ENCODE measurements at regions not wholly inside any gene's neighbourhood (a gene's known extent, or its start where the extent isn't known, plus 50 kb on each side); places are given as distances from the start of the nearest gene placed in this dataset.
"Not testable (repeated sequence)": the region's sequence is repeated elsewhere in the genome, so short reads cannot be mapped to it uniquely, and the experiment has no call there.

- not testable (repeated sequence) for DNase-seq (ENCODE audit: low spot score)
Observed at GRCh38 chr9:97248252-97248651, 59.2 kb upstream of the CCDC180 start.

GRCh38 chr9:97243606-97244005, 63.9 kb upstream of the CCDC180 start:
- no peak for DNase-seq (ENCODE audit: low spot score)

DNA sequence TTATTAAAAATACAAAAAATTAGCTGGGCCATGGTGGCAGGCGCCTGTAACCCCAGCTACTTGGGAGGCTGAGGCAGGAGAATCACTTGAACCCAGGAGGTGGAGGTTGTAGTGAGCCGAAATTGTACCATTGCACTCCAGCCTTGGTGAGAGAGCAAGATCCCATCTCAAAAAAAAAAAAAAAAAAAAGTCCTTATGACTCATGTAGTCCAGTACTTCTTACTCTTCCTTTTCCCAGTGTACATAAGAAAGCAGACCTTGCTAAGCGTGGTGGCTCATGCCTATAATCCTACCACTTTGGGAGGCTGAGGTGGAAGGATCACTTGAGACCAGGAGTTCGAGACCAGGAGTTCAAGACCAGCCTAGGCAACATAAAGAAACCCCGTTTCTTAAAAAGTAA, 66.0 kb upstream of the CCDC180 start:
- not testable (repeated sequence) for DNase-seq (ENCODE audit: low spot score)

DNA sequence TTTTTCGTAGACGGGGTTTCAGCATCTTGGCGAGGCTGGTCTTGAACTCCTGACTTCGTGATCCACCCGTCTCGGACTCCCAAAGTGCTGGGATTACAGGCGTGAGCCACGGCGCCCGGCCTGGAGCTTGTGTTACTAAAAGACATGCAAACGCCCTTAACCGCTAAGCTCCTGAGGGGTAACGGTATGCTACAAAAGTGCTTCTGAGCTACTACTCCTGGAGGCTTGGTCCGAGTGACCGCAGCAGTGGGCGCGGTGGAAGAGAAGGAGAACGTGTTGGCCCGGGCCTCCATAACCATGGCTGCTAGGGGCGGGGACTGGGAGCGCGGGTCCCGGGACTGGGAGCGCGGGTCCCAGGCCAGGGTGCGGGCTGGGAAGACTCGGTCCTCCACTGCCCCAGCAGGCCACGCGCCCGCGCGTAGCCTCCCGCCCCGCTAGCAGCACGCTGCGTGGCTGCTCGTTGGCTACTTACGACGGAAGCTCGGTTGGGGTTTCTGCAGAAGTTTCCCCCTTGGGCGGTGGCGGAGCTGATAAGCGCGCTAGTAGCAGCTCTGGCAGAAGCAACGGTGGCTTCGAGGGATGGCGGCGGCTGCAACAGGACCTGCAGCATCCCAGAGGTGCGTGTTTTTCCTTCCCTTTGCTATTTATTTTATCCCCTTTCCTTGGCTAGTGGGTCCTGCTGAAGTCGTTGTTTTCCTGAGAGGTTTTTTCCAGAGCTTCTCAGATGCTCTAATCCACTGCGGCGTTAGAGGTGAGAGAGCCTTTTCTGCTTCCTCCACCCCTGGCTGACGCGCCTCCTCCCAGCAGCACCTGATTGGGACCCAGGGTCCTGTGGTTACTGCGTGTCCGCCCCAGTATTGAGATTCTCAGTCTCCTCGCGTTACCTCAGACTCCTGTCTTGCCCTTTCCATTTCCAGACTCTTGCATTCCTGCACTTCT, 69.2 kb upstream of the CCDC180 start:
- DNase-seq (ENCODE audit: low spot score), result peak; percentile 76

DNA sequence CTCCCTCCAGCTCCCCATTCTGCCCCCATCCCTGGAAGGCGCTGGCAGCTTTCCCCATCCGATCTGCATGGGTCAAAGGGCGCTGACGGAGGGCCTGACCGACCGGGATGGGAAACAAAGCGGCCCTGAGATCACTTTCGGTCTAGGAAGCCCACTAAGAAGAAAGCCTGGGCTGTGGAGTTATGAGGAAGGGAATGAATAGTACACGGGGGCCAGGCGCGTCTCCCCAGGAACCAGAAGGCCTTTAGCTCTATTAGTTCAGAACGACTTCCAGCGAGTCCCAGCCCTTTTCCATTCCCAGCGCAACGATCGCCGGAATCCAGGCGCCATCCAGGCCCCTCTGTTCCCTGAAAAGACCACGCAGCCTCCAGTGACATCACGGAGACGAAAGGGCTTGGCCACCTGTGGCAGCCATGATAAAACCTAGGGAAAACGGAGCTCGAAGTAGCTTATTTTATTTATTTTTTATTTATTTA, 70.1 kb upstream of the CCDC180 start:
- no peak for DNase-seq (ENCODE audit: low spot score)

DNA sequence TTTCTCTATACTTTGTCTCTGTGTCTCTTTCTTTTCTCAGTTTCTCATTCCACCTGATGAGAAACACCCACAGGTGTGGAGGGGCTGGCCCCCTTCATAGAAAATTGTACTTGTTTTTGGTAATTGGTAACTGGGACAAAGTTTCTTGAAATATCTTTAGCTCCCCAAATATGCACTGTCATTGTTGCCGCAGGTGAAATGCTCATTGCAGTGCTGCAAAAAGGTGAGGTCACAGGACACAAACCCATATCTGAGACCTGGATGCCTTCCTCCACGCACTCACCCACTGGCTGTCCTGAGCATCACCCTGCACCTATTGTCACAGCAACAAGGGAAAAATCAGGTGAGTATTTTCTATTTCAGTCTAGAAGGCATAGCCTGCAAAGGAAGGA, 74.5 kb upstream of the CCDC180 start:
- not testable (repeated sequence) for DNase-seq (ENCODE audit: low spot score)

DNA sequence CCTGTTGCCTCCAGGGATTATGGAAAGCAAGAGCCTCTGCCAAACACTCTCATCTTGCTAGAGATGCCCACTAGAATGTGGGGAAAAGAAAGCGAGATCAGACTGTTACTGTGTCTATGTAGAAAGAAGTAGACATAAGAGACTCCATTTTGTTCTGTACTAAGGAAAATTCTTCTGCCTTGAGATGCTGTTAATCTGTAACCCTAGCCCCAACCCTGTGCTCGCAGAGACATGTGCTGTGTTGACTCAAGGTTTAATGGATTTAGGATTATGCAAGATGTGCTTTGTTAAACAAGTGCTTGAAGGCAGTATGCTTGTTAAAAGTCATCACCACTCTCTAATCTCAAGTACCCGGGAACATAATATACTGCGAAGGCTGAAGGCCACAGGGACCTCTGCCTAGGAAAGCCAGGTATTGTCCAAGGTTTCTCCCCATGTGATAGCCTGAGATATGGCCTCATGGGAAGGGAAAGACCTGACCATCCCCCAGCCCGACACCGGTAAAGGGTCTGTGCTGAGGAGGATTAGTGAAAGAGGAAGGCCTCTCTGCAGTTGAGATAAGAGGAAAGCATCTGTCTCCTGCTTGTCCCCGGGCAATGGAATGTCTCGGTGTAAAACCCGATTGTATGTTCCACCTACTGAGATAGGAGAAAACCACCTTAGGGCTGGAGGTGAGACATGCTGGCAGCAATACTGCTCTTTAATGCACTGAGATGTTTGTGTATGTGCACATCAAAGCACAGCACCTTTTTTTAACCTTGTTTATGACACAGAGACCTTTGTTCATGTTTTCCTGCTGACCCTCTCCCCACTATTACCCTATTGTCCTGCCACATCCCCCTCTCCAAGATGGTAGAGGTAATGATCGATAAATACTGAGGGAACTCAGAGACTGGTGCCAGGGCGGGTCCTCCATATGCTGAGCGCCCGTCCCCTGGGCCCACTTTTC, 75.1 kb upstream of the CCDC180 start:
- DNase-seq (ENCODE audit: low spot score), result not testable (repeated sequence)

GRCh38 chr9:97222393-97222792, 85.1 kb upstream of the CCDC180 start:
- not testable (repeated sequence) for DNase-seq (ENCODE audit: low spot score)

DNA sequence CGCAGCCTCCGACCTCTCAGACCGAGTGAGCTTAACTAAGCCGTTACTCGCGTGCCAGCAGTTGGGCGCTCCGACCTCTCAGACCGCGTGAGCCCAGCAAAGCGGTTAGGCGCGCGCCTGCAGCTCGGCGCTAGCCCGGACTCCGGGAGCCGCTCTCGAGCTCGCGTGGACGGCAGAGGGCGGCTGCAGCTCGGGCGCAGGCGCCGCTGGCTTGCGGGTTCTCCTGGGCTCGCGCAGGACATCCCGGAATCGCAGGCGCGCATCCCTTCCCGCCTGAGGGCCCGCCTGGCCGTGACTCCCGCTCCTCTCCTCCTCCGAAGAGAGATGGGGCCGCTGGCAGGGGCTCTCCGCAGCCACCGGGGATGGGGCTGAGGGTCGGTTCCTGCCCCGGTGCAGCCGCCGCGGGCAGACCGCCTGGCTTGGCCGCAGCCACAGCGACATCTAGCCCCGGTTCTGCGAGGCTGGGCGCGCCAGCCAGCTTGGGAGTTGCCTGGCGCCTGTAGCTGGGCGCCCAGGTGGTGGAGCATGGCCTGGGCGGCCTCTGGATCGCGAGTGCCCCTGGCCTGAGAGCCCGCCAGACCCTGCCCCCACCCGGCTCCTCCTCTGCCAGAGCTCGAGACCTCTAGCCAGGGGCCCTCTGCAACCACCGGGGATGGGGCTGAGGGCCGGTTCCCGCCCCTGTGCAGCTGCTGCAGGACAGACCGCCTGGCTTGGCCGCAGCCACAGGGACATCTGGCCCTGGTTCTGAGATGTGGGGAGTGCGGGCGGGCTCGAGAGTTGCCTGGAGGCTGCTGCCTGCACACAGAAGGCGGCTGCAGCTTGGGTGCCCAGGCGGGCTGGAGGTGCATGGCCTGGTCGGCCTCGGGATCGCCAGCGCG, 85.7 kb upstream of the CCDC180 start:
- peak; percentile 46 for DNase-seq (ENCODE audit: low spot score)

GRCh38 chr9:97220894-97221477, 86.5 kb upstream of the CCDC180 start:
- no peak for DNase-seq (ENCODE audit: low spot score)

GRCh38 chr9:97220396-97220795, 87.1 kb upstream of the CCDC180 start:
- DNase-seq (ENCODE audit: low spot score), result not testable (repeated sequence)

DNA sequence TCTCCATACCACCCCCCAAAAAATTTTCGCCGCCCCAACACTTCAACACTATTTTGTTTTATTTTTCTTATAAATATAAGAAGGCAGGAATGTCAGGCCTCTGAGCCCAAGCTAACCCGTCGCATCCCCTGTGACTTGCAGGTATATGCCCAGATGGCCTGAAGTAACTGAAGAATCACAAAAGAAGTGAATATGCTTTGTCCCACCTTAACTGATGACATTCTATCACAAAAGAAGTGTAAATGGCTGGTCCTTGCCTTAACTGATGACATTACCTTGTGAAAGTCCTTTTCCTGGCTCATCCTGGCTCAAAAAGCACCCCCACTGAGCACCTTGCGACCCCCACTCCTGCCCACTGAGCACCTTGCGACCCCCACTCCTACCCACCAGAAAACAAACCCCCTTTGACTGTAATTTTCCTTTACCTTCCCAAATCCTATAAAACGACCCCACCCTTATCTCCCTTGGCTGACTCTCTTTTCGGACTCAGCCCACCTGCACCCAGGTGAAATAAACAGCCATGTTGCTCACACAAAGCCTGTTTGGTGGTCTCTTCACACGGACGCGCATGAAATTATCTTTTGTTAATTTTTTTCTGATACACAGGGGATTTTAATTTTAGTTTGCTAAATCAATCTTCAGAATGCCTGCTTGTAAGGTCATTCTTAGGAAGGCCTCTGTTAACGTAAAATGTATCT, 87.9 kb upstream of the CCDC180 start:
- not testable (repeated sequence) for DNase-seq (ENCODE audit: low spot score)

DNA sequence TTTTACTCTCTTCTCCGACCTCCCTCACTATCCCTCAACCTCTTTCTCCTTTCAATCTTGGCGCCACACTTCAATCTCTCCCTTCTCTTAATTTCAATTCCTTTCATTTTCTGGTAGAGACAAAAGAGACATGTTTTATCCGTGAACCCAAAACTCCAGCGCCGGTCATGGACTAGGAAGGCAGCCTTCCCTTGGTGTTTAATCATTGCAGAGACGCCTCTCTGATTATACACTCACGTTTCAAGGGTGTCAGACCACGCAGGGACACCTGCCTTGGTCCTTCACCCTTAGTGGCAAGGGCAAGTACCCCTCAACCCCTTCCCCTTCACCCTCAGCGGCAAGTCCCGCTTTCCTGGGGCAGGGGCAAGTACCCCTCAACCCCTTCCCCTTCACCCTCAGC, 92.3 kb upstream of the CCDC180 start:
- not testable (repeated sequence) for DNase-seq (ENCODE audit: low spot score)

DNA sequence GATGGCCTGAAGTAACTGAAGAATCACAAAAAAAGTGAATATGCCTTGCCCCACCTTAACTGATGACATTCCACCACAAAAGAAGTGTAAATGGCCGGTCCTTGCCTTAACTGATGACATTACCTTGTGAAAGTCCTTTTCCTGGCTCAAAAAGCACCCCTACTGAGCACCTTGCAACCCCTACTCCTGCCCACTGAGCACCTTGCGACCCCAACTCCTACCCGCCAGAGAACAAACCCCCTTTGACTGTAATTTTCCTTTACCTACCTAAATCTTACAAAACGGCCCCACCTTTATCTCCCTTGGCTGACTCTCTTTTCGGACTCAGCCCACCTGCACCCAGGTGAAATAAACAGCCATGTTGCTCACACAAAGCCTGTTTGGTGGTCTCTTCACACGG, 92.9 kb upstream of the CCDC180 start:
- not testable (repeated sequence) for DNase-seq (ENCODE audit: low spot score)

DNA sequence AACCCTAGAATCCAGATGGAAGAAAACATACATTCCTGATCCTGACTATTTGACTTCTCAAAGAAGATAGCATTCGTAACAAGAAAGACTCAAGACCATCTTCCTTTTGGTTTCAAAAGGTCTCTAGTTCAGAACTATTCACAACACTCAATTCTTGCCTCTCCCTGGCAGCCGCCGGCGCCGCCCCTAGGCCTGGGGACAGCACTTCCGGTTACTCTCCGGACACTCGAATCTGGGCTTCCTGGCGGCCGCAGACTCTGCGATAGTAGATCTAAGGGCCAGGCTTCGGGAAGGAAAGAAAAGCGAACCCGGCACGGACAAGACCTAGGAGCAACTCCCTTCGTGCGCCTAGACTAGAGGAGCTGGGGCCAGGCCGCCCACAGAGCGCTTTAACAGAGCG, 107.8 kb upstream of the CCDC180 start:
- DNase-seq (ENCODE audit: low spot score), result not testable (repeated sequence)

DNA sequence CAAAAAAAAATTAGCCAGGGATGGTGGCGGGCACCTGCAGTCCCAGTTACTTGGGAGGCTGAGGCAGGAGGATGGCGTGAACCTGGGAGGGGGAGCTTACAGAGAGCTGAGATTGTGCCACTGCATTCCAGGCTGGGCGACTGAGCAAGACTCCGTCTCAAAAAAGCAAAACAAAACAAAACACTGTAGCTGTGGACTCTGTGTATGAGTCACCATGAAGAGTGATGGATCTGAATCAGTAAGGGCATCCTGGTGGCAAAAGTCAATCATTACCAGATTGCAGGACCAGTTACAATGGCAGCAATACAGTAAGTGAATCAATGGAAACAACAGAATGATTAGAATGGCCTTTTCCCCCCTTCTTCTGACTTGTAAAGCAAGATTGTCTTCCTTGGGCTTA, 113.7 kb upstream of the CCDC180 start:
- DNase-seq (ENCODE audit: low spot score), result not testable (repeated sequence)

GRCh38 chr9:97188545-97188944, 118.9 kb upstream of the CCDC180 start:
- DNase-seq (ENCODE audit: low spot score), result no peak

DNA sequence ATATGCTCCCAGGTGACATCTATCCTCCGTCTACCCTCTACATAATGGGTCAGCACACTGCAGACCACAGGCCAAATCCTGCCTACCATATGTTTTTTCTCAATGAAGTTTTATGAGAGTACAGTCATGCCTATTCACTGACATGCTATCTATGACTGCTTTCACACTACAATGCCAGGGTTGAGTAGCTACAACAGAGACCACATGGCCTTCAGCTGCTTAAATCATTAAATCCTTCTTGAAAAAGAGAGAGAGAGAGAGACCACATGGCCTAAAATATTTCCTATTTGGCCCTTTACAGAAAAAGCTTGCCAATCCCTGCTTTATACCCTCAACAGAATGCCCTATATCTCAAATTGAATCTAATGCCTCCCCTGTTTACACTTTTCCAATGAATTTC, 119.8 kb upstream of the CCDC180 start:
- not testable (repeated sequence) for DNase-seq (ENCODE audit: low spot score)

- no peak for DNase-seq (ENCODE audit: low spot score)
Observed at GRCh38 chr9:97186493-97186892, 121.0 kb upstream of the CCDC180 start.

DNA sequence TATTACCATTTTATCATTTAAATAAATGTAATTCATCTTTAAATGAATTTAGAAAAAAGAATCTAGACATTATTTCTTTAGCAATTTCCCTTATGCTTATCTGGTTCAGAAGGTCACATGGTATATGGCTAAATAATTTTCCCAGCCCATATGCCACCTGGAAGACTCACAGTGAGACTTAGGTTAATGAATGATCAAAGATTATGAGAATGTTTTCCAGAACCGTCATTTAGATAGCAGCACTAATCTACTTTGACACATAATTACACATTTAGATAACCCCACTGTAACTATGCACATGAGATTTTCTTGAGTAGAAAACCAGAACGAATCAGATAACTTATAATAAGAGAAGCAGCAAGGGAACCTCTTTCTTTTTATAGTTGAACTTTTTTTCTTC, 124.9 kb upstream of the CCDC180 start:
- not testable (repeated sequence) for DNase-seq (ENCODE audit: low spot score)

Measured in CD4-positive, alpha-beta T cell treated with Interleukin-2 at 100 ng/mL for 4 hours (primary cell).